Neural cell (in vitro differentiated cells): ENCODE measurements at regions not wholly inside any gene's neighbourhood (a gene's known extent, or its start where the extent isn't known, plus 50 kb on each side); places are given as distances from the start of the nearest gene placed in this dataset.

Source experiments
- CTCF ChIP-seq: fragments of 450-650 bp; IDR thresholded peaks from 2 replicates; pipeline ENCODE4 v1.5.1; 2014; ENCODE audit warnings: antibody characterized with exemption, mild to moderate bottlenecking, moderate library complexity; ENCODE audit not compliant: poor library complexity, severe bottlenecking
- POLR2AphosphoS5 ChIP-seq: IDR thresholded peaks from 2 replicates; pipeline ENCODE4 v1.6.1; 2012
- RAD21 ChIP-seq: fragments of 450-650 bp; conservative IDR thresholded peaks from 2 replicates; pipeline ENCODE4 v1.6.1; 2014; ENCODE audit warnings: antibody characterized with exemption, mild to moderate bottlenecking, moderate library complexity

- no peak for TF ChIP-seq CTCF
- TF ChIP-seq POLR2AphosphoS5 = no peak
- no peak for TF ChIP-seq RAD21
Measured at GRCh38 chr10:31207636-31208035, 111.4 kb upstream of the ZEB1 start.
